HG03565 (cell line): ENCODE measurements at regions not wholly inside any gene's neighbourhood (a gene's known extent, or its start where the extent isn't known, plus 50 kb on each side); places are given as distances from the start of the nearest gene placed in this dataset.
"Not testable (repeated sequence)": the region's sequence is repeated elsewhere in the genome, so short reads cannot be mapped to it uniquely, and the experiment has no call there.

ENCODE experiments used
- ATAC-seq: cut with Tn5 transposase; IDR thresholded peaks from one replicate; pipeline ENCODE4 v1.9.1; 2021; ENCODE audit warnings: mild to moderate bottlenecking, moderate library complexity; ENCODE audit not compliant: unreplicated experiment

GRCh38 chr5:94102849-94103248, 361.4 kb upstream of the POU5F2 start:
- ATAC-seq, result no peak

- ATAC-seq, result not testable (repeated sequence)
Observed at GRCh38 chr5:94097384-94097783, 356.0 kb upstream of the POU5F2 start.

GRCh38 chr5:94094793-94095441, 353.5 kb upstream of the POU5F2 start:
- ATAC-seq, result no peak

GRCh38 chr5:94093300-94093699, 351.9 kb upstream of the POU5F2 start:
- no peak for ATAC-seq

- ATAC-seq, result not testable (repeated sequence)
Observed at GRCh38 chr5:94086635-94087034, 345.2 kb upstream of the POU5F2 start.

GRCh38 chr5:94086194-94086593, 344.8 kb upstream of the POU5F2 start:
- ATAC-seq, result no peak

- ATAC-seq, result no peak
Observed at GRCh38 chr5:94082405-94082804, 341.0 kb upstream of the POU5F2 start.

- ATAC-seq, result no peak
Observed at GRCh38 chr5:94081088-94081487, 339.7 kb upstream of the POU5F2 start.

GRCh38 chr5:94080390-94080789, 339.0 kb upstream of the POU5F2 start:
- ATAC-seq, result no peak

GRCh38 chr5:94072116-94072515, 330.7 kb upstream of the POU5F2 start:
- ATAC-seq, result no peak

- ATAC-seq, result no peak
Observed at GRCh38 chr5:94066437-94067207, 325.2 kb upstream of the POU5F2 start.

GRCh38 chr5:94064025-94064424, 322.6 kb upstream of the POU5F2 start:
- ATAC-seq, result no peak

GRCh38 chr5:94057655-94058054, 316.3 kb upstream of the POU5F2 start:
- ATAC-seq, result no peak

GRCh38 chr5:94057217-94057616, 315.8 kb upstream of the POU5F2 start:
- ATAC-seq, result no peak

- ATAC-seq, result not testable (repeated sequence)
Observed at GRCh38 chr5:94049307-94049922, 308.0 kb upstream of the POU5F2 start.

GRCh38 chr5:94045839-94046782, 304.7 kb upstream of the POU5F2 start:
- no peak for ATAC-seq

GRCh38 chr5:94043311-94043710, 301.9 kb upstream of the POU5F2 start:
- no peak for ATAC-seq

GRCh38 chr5:94040591-94041148, 299.3 kb upstream of the POU5F2 start:
- ATAC-seq, result no peak

- ATAC-seq, result no peak
Observed at GRCh38 chr5:94039101-94039500, 297.7 kb upstream of the POU5F2 start.

- ATAC-seq, result no peak
Observed at GRCh38 chr5:94031631-94032030, 290.2 kb upstream of the POU5F2 start.

GRCh38 chr5:94028001-94028400, 286.6 kb upstream of the POU5F2 start:
- ATAC-seq, result no peak
